ENCODE measurements at regions not wholly inside any gene's neighbourhood (a gene's known extent, or its start where the extent isn't known, plus 50 kb on each side); places are given as distances from the start of the nearest gene placed in this dataset.
A peak's percentile ranks its signal among the peaks of the same experiment; 100 is the strongest.
"Not testable (repeated sequence)": the region's sequence is repeated elsewhere in the genome, so short reads cannot be mapped to it uniquely, and the experiment has no call there.

GRCh38 chr2:877747-878146 is 72.9 kb upstream of the SNTG2 start:
- no peak for DNase-seq

- no peak for DNase-seq
These were observed 74.7 kb upstream of the SNTG2 start for GRCh38 chr2:875687-876615.

- peak; percentile 50 for DNase-seq
These were observed 76.7 kb upstream of the SNTG2 start for GRCh38 chr2:873651-874580.

GRCh38 chr2:873027-873426 is 77.6 kb upstream of the SNTG2 start:
- DNase-seq, result peak; percentile 13

GRCh38 chr2:871926-872680 is 78.5 kb upstream of the SNTG2 start:
- DNase-seq, result peak; percentile 45

GRCh38 chr2:871175-871727 is 79.4 kb upstream of the SNTG2 start:
- peak; percentile 19 for DNase-seq

GRCh38 chr2:870426-870825 is 80.2 kb upstream of the SNTG2 start:
- peak; percentile 39 for DNase-seq

- DNase-seq, result peak; percentile 24
These were observed 80.8 kb upstream of the SNTG2 start for GRCh38 chr2:869894-870293.

- peak; percentile 27 for DNase-seq
These were observed 81.2 kb upstream of the SNTG2 start for GRCh38 chr2:869357-869871.

- DNase-seq, result not testable (repeated sequence)
These were observed 81.8 kb upstream of the SNTG2 start for GRCh38 chr2:868857-869256.

- DNase-seq, result peak; percentile 42
These were observed 83.4 kb upstream of the SNTG2 start for GRCh38 chr2:867296-867695.

- peak; percentile 33 for DNase-seq
These were observed 83.8 kb upstream of the SNTG2 start for GRCh38 chr2:866887-867286.

GRCh38 chr2:866009-866680 is 84.5 kb upstream of the SNTG2 start:
- DNase-seq, result peak; percentile 42

GRCh38 chr2:864501-865106 is 86.0 kb upstream of the SNTG2 start:
- DNase-seq, result no peak

GRCh38 chr2:863732-864450 is 86.8 kb upstream of the SNTG2 start:
- no peak for DNase-seq

GRCh38 chr2:862731-863466 is 87.8 kb upstream of the SNTG2 start:
- peak; percentile 52 for DNase-seq

- DNase-seq, result peak; percentile 45
These were observed 88.3 kb upstream of the SNTG2 start for GRCh38 chr2:862355-862687.

GRCh38 chr2:861655-862354 is 88.8 kb upstream of the SNTG2 start:
- peak; percentile 44 for DNase-seq

GRCh38 chr2:860259-860855 is 90.3 kb upstream of the SNTG2 start:
- DNase-seq, result no peak
